ENCODE measurements at regions not wholly inside any gene's neighbourhood (a gene's known extent, or its start where the extent isn't known, plus 50 kb on each side); places are given as distances from the start of the nearest gene placed in this dataset.
"Not testable (repeated sequence)": the region's sequence is repeated elsewhere in the genome, so short reads cannot be mapped to it uniquely, and the experiment has no call there.

DNA sequence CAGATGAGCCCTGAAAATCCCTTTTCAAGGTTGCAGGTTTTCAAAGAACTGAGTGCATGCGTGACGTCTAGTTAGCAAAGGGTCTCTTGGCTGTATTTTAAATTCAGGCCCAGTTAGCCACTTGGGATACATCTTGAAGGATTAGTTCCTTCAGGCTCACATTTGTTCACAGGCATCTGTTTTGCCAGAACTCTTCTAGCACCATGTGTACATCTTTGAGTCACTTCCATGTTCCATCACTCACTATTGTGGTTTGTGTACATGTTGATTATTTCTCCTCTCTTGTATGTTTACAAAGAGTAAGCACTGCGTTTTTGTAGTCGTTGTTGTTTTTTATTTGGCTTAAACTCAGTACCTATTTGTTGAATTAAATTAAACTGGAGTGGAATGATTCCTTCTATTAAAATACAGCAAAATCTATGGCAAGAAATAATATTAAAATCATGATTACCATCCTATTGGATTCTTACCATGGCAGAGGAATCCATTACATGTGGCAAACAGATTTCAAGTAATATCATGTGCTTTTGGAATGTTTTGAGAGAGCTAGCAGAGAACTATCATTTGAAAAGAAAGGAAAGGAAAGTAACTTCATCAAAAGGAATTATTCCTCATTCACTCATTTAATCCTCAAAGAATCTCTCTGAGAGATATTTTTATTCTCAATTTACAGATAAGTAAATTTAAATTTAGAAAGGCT, 438.9 kb upstream of the FAR2 start:
- Mint-ChIP-seq H3K27ac (no peak overlapping the region), H3K4me1 (ENCODE audit: low read depth) (no peaks in the 10 kb centered on the region), H3K4me3 (no peak overlapping the region), H3K27me3 (ENCODE audit: low read depth) (no peaks in the 10 kb centered on the region), H3K36me3 (ENCODE audit: low read depth) (no peaks in the 10 kb centered on the region), H3K9me3 (peaks cover 9% of the 10 kb centered on the region)

DNA sequence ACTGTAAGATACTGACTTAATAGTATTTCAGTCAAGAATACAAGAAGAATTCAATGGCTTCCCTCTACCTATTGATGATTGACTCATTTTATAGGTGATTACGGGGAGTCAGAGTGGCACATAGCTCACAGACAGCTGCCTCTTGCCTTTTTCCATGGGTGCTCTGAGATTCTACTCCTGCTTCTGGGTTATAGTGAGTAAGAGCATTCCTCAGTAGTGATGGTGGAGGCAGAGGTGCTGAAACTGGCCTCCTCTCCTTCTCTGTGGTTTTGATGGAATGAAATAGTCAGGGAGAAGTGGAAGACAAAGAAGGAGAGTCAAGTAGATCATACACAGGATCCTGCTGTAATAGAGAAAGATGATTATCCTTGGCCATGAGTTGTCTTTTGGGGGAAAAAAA, 438.2 kb upstream of the FAR2 start:
- H3K36me3 Mint-ChIP-seq (ENCODE audit: low read depth), result no peaks in the 10 kb centered on the region
- H3K27me3 Mint-ChIP-seq (ENCODE audit: low read depth), result no peaks in the 10 kb centered on the region
- H3K9me3 Mint-ChIP-seq, result peaks cover 5% of the 10 kb centered on the region
- H3K4me3 Mint-ChIP-seq, result no peak overlapping the region
- no peaks in the 10 kb centered on the region for H3K4me1 Mint-ChIP-seq (ENCODE audit: low read depth)
- no peak overlapping the region for H3K27ac Mint-ChIP-seq

DNA sequence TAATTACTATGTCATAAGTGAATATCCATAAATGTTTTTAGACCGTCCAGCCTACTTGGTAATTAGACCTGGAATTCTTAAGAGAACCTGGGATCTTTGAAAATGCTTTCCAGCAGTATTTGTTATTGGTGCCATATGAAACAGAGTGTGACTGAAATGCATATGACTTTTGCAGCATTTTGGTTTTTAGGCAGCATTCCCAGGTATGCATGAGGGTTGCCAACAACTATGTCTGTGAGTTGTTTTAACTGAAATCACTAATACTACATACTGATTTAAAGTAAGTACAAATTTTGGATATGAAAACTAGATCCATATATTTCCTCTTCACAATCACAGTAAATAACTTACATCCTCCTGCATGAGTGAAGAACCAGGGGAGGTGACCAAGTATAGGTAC, 437.7 kb upstream of the FAR2 start:
- H3K4me1 Mint-ChIP-seq (ENCODE audit: low read depth), result no peaks in the 10 kb centered on the region
- no peak overlapping the region for H3K27ac Mint-ChIP-seq
- no peaks in the 10 kb centered on the region for H3K27me3 Mint-ChIP-seq (ENCODE audit: low read depth)
- H3K36me3 Mint-ChIP-seq (ENCODE audit: low read depth), result no peaks in the 10 kb centered on the region
- H3K9me3 Mint-ChIP-seq, result no peaks in the 10 kb centered on the region
- no peak overlapping the region for H3K4me3 Mint-ChIP-seq

DNA sequence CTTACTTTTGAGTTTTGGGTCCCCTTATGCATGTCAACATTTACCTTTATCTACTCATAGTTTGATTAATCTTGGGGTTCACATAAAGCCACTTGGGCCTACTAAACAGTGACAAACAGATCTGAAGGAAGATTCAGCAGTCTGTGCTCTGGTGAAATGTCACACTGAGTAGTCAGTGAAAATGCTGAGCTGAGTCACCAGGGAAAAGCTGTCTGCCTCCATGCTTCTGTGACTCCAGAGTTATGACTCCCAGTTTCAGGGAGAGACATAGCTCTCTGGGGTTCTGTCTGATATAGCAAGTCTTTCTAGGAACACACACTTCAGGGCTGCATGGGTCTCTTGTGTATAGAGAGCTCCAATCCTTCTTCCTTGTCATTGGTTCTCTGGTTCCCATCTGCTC, 406.3 kb upstream of the FAR2 start:
- Mint-ChIP-seq H3K4me1 (ENCODE audit: low read depth) (no peaks in the 10 kb centered on the region), H3K27ac (no peak overlapping the region), H3K36me3 (ENCODE audit: low read depth) (no peaks in the 10 kb centered on the region), H3K4me3 (no peak overlapping the region), H3K9me3 (no peaks in the 10 kb centered on the region), H3K27me3 (ENCODE audit: low read depth) (no peaks in the 10 kb centered on the region)

DNA sequence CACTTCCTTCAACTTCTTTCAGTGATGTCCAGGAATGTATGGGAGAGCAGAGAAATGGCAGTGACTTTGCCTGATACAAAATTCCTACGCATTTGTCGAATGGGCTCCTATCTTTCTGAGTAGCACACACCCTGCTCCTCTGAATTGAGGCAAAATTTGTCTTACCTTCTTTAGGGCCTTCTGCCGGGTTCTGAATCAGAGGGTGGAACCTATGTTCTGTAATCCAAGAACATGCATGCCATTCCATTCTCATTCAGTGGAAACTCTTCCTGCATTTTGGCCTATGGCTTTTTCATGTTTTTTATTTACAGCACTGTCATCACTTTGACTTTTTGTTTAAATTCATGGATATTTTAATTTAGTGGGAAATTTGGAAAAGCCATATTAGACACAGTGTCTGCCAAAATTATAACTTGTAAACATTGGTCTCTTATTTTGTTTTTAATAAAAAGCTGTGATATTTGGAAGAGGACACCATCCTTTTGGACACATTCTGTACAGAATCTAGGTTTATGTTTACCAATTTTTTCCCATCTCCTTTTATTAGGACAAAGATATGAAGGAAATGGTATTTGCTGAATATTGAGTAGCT, 402.2 kb upstream of the FAR2 start:
- no peaks in the 10 kb centered on the region for H3K36me3 Mint-ChIP-seq (ENCODE audit: low read depth)
- H3K27me3 Mint-ChIP-seq (ENCODE audit: low read depth), result no peaks in the 10 kb centered on the region
- no peaks in the 10 kb centered on the region for H3K4me1 Mint-ChIP-seq (ENCODE audit: low read depth)
- H3K27ac Mint-ChIP-seq, result no peak overlapping the region
- H3K9me3 Mint-ChIP-seq, result peaks cover 10% of the 10 kb centered on the region
- H3K4me3 Mint-ChIP-seq, result no peak overlapping the region

DNA sequence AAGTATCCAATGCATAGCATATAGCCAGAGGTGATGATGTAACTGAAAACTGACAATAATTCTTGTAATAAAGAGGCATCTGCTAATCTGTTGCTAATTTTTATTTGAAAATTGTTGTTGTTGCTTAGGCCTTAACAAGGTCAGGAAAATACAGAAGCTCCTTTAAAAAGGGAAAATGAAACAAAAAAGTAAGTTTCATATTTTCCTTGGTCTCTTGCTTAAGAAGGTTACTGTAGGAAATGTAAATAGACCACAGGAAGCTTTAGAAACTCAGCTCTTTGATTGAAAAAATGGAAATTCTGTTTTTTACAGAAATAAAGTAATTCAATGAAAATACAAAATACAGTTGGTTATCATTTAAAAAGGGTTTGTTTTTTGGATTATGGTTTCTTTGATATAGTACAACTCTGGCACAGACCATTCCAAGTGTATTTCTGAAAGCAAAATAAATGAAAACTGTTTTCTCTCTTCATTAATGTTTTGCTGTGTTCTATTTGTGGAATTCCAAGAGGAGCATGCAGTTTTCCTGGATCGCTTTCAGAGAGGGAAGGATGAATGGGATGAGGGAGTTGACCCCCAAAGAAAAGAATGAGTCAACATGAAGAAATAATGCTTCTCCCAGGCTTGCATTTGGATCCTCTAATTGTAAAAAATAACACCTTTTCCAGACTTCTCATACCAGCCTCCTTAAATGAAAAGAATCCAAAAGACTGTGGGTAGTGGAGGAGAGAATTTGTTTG, 398.0 kb upstream of the FAR2 start:
- Mint-ChIP-seq H3K27me3 (ENCODE audit: low read depth) (no peaks in the 10 kb centered on the region), H3K36me3 (ENCODE audit: low read depth) (no peaks in the 10 kb centered on the region), H3K4me1 (ENCODE audit: low read depth) (no peaks in the 10 kb centered on the region), H3K4me3 (no peak overlapping the region), H3K27ac (no peak overlapping the region), H3K9me3 (peaks cover 20% of the 10 kb centered on the region)

DNA sequence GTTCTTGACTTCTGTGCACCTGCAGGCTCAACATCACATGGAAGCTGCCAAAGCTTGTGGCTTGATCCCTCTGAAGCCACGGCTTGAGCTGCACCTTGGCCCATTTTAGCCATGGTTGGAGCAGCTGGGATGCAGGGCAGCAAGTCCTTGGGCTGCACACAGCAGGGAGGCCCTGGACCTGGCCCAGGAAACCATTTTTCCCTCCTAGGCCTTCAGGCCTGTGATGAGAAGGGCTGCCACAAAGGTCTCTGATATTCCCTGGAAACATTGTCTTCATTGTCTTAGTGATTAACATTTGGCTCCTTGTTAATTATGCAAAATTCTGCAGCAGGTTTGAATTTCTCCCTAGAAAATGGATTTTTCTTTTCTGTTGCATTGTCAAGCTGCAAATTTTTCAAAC, 394.1 kb upstream of the FAR2 start:
- Mint-ChIP-seq H3K27me3 (ENCODE audit: low read depth) (no peaks in the 10 kb centered on the region), H3K9me3 (peaks cover 13% of the 10 kb centered on the region), H3K36me3 (ENCODE audit: low read depth) (no peaks in the 10 kb centered on the region), H3K4me3 (no peak overlapping the region), H3K27ac (no peak overlapping the region), H3K4me1 (ENCODE audit: low read depth) (no peaks in the 10 kb centered on the region)

DNA sequence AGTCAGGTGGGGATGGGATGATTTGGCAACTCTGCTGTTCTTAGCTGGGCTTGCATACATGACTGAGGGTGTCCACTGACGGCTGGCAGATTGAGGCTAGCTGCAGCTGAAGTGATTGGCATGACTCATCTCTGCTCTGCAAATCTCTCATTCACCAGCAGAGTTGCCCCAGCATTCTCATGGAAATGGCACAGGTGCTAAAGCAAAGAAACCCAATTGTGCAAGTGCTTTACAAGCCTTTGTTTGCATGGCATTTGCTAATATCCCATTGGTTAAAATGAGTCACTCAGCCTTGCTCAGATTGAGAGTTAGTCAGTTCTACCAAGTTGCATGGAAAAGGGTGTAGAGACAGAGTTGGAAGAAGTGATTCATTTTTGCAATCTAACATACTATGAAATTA, 389.7 kb upstream of the FAR2 start:
- Mint-ChIP-seq H3K4me1 (ENCODE audit: low read depth) (no peaks in the 10 kb centered on the region), H3K4me3 (no peak overlapping the region), H3K36me3 (ENCODE audit: low read depth) (no peaks in the 10 kb centered on the region), H3K9me3 (peaks cover 7% of the 10 kb centered on the region), H3K27me3 (ENCODE audit: low read depth) (no peaks in the 10 kb centered on the region), H3K27ac (no peak overlapping the region)

DNA sequence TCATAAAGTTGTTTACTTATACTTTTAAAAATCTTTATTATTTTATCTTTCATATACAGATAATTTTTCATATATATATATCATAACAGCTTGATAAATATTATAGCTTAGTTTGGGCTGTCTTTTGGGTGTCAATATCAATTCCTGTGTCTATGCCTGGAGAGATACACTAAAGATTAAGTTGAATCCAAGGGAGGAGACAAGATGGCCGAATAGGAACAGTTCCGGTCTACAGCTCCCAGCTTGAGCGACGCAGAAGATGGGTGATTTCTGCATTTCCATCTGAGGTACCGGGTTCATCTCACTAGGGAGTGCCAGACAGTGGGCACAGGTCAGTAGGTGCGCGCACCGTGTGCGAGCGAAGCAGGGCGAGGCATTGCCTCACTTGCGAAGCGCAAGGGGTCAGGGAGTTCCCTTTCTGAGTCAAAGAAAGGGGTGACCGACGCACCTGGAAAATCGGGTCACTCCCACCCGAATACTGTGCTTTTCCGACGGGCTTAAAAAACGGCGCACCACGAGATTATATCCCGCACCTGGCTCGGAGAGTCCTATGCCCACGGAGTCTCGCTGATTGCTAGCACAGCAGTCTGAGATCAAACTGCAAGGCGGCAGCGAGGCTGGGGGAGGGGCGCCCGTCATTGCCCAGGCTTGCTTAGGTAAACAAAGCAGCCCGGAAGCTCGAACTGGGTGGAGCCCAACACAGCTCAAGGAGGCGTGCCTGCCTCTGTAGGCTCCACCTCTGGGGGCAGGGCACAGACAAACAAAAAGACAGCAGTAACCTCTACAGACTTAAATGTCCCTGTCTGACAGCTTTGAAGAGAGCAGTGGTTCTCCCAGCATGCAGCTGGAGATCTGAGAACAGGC, 388.8 kb upstream of the FAR2 start:
- H3K4me1 Mint-ChIP-seq (ENCODE audit: low read depth); H3K4me3 Mint-ChIP-seq: not testable (repeated sequence)

DNA sequence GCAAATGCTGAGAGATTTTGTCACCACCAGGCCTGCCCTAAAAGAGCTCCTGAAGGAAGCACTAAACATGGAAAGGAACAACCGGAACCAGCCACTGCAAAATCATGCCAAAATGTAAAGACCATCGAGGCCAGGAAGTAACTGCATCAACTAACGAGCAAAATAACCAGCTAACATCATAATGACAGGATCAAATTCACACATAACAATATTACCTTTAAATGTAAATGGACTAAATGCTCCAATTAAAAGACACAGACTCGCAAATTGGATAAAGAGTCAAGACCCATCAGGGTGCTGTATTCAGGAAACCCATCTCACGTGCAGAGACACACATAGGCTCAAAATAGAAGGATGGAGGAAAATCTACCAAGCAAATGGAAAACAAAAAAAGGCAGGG, 387.2 kb upstream of the FAR2 start:
- H3K27ac Mint-ChIP-seq; H3K27me3 Mint-ChIP-seq (ENCODE audit: low read depth); H3K4me1 Mint-ChIP-seq (ENCODE audit: low read depth); H3K4me3 Mint-ChIP-seq; H3K9me3 Mint-ChIP-seq; H3K36me3 Mint-ChIP-seq (ENCODE audit: low read depth): not testable (repeated sequence)

More for the DNA sequence above, 388.8 kb upstream of the FAR2 start:
- not testable (repeated sequence) for H3K27me3 Mint-ChIP-seq (ENCODE audit: low read depth); H3K36me3 Mint-ChIP-seq (ENCODE audit: low read depth); H3K27ac Mint-ChIP-seq; H3K9me3 Mint-ChIP-seq

DNA sequence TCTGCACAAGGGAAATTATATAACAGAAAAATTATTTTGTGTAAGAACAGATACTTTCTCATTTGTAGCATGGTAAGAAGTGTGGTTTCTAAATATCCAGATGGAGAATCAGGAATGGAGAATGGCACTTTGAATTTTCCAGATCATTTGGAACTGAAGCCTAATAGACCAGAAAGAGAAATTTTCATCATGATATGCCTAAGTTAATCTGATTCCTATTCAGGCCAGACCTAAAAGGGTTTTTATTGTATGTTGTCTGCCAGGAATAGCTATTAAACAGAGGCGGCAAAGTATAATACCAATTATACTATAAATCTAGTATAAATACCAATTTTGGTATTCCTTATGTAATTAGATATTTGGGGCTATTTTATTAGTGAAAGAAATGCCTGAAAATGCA, 382.7 kb upstream of the FAR2 start:
- H3K36me3 Mint-ChIP-seq (ENCODE audit: low read depth), result no peaks in the 10 kb centered on the region
- H3K4me3 Mint-ChIP-seq, result no peak overlapping the region
- no peaks in the 10 kb centered on the region for H3K27me3 Mint-ChIP-seq (ENCODE audit: low read depth)

DNA sequence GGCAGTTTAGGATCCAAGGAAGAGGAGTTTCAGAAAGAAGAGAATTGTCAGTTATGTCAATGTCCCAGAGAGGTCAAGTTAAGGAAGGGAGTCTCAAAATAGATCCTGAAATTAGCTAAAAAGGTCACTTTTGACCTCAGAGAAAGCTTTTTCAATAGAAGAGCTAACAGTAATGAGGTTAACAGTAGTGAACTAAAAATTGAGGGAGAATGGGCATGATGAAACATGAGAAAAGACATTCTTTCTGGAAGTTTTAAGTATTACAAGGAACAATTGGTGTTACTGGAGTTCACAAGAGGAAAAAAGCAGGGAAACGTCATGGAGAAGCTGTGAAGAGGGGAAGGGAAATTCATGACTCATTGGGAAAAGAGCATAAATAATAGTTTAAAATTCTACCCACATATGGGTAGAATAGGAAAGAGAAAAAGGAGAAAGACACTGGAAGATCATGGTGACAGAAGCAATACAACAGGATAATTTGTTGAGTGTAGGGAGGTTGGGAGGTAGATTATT, 381.2 kb upstream of the FAR2 start:
- H3K9me3 Mint-ChIP-seq, result no peaks in the 10 kb centered on the region
- no peaks in the 10 kb centered on the region for H3K36me3 Mint-ChIP-seq (ENCODE audit: low read depth)
- H3K4me3 Mint-ChIP-seq, result no peak overlapping the region
- H3K4me1 Mint-ChIP-seq (ENCODE audit: low read depth), result no peaks in the 10 kb centered on the region
- H3K27me3 Mint-ChIP-seq (ENCODE audit: low read depth), result no peaks in the 10 kb centered on the region
- no peak overlapping the region for H3K27ac Mint-ChIP-seq

More for the DNA sequence above, 382.7 kb upstream of the FAR2 start:
- Mint-ChIP-seq H3K27ac (no peak overlapping the region), H3K4me1 (ENCODE audit: low read depth) (no peaks in the 10 kb centered on the region), H3K9me3 (no peaks in the 10 kb centered on the region)

DNA sequence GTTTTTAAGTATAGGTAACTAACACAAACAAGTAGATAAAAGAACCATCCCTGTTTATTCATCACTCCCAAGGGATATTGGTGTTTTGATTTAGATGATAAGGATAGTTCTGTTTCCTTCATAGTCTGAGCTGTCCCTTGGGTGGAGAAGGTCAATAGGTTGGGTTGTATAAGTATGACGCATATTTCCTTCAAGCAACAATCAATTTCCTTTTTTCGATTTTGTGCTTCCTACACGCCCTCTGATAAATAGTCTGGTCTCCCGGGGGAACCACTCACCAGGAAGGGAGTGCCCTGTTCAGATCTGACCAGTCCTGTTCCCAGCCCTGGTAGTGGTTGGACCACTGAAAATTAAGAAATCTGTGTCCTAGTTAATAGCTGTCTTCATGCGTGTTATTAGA, 378.8 kb upstream of the FAR2 start:
- no peaks in the 10 kb centered on the region for H3K27me3 Mint-ChIP-seq (ENCODE audit: low read depth)
- no peaks in the 10 kb centered on the region for H3K4me1 Mint-ChIP-seq (ENCODE audit: low read depth)
- no peak overlapping the region for H3K4me3 Mint-ChIP-seq
- H3K27ac Mint-ChIP-seq, result no peak overlapping the region
- no peaks in the 10 kb centered on the region for H3K9me3 Mint-ChIP-seq
- H3K36me3 Mint-ChIP-seq (ENCODE audit: low read depth), result no peaks in the 10 kb centered on the region

DNA sequence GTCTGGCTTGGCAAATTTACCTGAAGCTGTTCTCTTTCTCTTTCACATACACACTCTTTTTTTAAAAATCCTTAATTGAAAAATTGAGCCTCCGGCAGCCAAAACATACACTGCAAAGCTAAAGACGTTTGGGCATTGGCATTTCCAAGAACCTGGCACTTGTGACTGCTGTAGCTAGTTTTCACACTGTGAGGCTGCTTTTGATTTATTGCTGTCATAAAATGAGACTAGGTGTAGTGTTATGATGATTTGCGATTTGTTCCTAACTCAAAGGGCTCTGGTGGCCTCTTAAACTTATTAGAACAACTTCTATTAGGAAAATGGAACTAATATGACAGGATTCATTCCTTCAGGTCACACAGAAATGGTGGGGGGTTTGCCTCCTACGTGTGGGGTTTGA, 377.1 kb upstream of the FAR2 start:
- H3K4me3 Mint-ChIP-seq, result no peak overlapping the region
- no peaks in the 10 kb centered on the region for H3K4me1 Mint-ChIP-seq (ENCODE audit: low read depth)
- H3K27ac Mint-ChIP-seq, result no peak overlapping the region
- no peaks in the 10 kb centered on the region for H3K36me3 Mint-ChIP-seq (ENCODE audit: low read depth)
- H3K27me3 Mint-ChIP-seq (ENCODE audit: low read depth), result no peaks in the 10 kb centered on the region
- H3K9me3 Mint-ChIP-seq, result no peaks in the 10 kb centered on the region
